NCI-H2107 treated with DMSO at 0.1 percent for 48 hours (cell line): ENCODE measurements at regions not wholly inside any gene's neighbourhood (a gene's known extent, or its start where the extent isn't known, plus 50 kb on each side); places are given as distances from the start of the nearest gene placed in this dataset.

Source experiments
- DNase-seq: peaks from one replicate; lab custom pipeline; 2025; ENCODE audit not compliant: unreplicated experiment; lab: John Stamatoyannopoulos, UW

DNA sequence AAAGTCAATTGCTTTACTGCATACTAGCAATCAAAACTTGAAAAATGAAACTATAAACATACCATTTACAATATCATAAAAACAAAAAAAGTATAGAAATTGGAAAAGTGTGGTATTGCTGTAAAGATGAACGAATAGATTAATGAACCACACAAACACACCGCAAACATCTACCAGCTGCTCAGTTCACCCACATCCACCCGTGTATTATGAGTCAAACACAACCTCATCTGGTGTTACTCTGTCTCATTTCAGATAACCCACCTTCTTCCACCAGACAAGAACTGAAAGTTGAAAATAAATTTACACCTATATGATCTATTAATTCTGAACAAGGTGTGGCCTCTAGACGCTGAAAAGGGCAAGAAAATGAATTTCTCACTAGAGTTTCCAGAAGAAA is 53.3 kb downstream of the BLID start:
- DNase-seq: no peak

- DNase-seq: no peak
Observed at GRCh38 chr11:122059565-122059964, 56.5 kb downstream of the BLID start.

DNA sequence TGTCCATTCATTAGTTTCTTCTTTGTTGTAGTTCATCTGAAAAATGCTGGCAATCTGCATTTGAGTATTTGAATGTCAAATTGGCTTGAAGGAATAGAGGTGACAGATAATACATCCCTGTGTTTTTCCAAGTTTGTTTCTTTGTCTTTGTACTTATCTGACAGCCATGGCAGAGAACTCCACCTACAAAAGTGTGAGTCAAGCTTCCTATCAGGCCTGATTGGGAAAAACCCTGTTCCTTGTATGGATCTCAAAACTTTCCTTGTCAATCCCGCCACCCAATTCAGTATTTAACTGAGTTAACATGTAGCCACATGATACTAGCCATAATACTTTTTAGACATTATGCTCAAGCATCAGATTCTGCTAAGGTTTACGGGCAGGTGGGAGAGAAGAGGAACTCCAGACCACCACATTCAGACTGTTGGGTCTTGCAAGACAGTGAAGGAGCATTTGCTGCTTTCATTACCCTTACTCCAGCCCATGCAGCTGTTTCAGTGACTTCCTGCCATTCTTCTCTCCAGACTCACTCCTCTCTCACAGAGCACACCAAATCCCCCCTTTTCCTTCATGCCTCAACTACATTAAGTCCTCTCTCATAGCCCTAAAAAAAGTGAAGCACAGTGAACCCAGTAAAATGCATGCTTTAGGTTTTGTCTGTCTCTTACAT is 65.9 kb downstream of the BLID start:
- no peak for DNase-seq

DNA sequence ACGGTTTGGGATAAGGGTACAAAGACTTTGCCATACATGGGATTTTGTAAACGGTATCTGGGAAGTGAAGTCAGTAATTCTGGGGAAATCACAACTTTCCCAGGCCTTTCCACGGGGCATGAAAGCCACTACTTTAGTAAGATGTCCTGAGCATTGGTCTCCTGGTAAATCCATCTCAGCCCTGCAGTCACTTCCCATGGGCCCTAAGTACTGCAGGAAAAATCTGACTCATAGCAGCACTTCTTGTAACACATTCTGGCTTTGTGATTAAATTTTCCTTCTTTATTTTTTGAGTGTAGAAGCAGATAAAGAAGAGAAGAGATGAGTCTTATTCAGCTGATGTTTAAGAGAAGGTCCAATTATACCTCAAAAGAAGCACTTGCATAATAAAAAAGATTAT is 67.6 kb downstream of the BLID start:
- DNase-seq: no peak

- no peak for DNase-seq
Observed at GRCh38 chr11:122046846-122047245, 69.2 kb downstream of the BLID start.

- no peak for DNase-seq
Observed at GRCh38 chr11:122046438-122046837, 69.6 kb downstream of the BLID start.

DNA sequence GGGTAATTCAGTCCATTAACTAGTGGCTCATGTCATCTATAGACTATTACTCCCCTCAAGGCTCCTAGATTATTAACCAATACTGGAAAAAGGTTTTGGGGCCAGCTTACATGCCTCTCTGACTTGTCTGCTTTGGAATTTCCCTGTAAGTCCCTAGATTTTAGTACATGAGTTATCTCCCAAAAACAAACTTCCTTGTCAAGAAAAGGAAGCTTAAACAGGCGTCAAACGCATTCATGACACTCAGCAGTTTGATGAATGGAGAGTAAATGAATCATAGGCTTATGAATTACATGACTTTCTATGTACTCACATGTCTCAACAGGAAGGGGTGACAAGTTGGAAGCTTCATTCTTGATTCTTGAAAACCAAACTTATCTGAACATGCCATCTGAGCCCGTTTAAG is 70.8 kb downstream of the BLID start:
- DNase-seq: no peak

DNA sequence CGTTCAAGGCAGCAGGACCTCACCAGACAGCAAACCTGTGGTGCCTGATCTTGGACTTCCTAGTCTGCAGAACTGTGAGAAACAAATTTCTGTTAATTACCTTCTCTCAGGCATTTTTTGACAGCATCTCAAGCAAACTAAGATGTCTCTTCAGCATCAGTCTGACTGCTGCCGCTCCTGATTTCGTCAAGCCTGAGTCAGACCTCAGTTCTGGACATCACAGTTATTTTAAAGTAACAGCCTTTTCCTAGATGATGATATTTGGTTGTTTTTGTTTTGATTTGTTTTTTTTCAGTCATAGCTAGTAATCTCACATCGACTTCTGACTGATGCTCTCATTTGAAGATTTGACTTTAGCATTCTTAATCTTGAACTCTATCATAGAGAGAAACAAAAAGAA is 71.9 kb downstream of the BLID start:
- no peak for DNase-seq

DNA sequence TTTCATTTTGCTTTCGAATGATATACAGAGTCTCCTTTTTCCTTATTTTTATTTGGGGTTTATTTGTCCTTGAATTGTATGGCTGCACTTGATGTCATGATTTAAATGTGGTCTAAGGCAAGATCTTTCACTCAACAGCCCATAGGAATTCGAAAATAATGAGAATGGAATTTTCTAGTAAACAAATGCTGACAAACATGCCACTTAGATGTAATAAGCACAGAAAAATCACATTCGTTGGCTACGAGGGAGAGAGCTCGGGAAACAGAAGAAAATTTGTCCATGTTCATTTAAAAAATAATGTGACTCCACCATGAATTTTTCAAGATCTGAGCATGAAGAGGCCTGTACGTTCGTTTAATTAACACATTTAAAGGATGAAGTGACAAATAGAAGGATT is 73.0 kb downstream of the BLID start:
- no peak for DNase-seq

GRCh38 chr11:122040464-122040863 is 75.6 kb downstream of the BLID start:
- no peak for DNase-seq

GRCh38 chr11:122038543-122038942 is 77.5 kb downstream of the BLID start:
- no peak for DNase-seq

DNA sequence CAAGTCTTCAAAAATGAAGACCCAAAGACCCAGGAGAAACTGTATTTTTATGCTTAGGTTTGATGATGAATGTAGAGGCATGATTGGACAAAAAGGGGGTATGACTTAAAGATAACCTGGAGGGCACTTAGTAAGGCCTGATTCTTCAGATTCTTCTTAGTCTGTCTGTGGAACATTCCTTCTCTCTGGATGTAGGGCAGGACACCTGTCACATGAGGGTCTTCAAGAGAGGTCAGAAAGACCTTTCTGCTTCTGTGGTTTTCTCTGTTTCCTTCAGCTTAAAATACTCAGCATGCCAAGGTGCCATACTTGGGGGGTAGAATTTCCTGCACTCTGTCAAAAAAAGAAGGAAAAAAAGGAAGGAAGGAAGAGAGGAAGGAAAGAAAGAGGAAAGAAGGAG is 78.1 kb downstream of the BLID start:
- DNase-seq: no peak

DNA sequence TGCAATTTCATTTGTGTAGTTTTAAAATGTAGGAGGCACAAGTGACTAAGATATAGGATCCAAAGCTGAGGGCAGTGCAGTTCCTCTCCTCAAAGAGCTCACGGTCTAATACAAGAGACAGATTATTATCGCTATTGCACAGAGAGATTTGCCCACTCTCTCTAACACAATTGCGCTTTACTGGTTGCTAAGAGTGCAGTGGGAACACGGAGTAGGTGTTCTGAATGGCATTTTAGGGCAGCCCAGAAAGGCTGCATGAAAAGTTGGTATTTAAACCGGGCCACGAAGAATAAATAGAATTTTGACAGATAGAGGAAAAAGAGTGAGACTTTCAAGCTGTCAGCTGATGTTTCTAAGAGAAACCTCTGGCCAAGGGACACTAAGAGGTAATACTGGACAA is 79.5 kb downstream of the BLID start:
- DNase-seq: no peak

- no peak for DNase-seq
Observed at GRCh38 chr11:122036018-122036417, 80.0 kb downstream of the BLID start.

- DNase-seq: no peak
Observed at GRCh38 chr11:122033631-122034030, 82.4 kb downstream of the BLID start.

DNA sequence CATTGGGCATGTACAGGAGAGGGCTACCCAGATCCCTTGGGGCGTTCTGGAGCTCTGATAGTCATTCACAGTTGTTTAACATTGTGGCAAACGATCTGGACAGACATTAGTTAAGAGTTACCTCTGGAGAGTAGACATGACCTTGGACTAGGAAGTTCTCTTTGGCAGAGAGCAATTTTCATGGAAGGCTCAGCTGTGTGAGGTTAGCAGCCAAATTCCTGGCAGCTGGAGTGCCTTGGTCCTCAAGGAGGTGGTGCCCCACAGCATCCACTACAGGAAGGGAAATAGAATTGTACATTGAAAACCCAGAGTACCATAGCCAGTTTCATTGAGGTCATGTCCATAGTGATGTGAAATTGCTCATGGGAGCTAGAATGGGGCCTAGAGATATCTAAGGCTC is 82.8 kb downstream of the BLID start:
- no peak for DNase-seq

DNA sequence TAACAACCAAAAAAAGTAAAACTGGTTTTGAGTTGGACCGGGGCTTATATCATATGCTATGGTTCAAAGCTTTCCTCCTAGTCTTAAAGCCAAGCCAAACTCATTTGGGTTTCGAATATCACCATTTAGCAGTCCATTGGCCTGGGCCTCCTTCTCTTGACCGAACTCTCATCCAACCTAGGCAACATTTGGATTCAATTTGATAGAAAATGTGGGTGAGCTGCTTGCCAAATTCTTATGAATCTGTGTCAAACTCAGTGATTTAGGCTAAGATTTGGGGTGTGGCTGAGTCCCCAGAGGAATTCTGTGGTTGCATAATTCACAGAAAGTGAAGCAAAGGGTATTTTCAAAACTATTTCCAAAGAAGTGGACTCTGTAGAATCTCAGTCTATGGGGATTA is 83.7 kb downstream of the BLID start:
- DNase-seq: no peak

DNA sequence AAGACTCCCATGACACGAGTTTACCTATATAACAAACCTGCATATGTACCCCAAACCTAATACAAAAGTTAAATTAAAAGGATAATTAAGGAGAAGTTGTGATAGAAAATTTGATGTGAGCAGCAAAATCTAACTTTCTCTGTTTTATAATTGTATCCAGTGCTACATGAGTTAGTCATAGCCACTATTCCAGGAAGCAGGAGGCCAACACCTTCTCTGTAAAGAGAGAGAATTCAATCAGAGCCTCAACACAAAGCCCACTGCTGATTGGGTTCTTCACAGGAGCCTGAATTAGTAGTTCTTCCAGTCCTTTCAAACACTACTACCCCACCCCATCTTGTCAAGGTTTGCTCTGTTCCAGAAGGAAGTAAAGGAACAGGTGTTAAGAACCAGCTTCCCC is 84.2 kb downstream of the BLID start:
- no peak for DNase-seq

DNA sequence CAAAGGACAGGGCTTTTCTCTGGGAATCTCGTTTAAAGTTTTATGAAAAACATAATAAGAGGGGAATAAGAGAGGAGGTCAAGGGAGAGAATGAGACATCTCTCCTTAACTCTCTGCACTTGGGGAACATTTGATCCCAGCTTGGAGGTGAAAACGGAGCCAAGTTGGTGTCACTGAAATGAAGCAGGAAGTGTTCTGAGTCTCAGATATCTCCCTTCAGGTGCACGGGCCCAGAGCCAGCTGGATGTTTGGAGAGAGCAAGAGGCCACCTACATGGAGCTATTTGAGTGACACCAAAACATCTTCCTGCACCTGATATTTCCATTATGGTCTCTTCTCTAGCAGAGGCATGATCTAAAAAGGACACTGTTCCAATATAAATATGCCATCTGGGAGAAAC is 85.7 kb downstream of the BLID start:
- no peak for DNase-seq

DNA sequence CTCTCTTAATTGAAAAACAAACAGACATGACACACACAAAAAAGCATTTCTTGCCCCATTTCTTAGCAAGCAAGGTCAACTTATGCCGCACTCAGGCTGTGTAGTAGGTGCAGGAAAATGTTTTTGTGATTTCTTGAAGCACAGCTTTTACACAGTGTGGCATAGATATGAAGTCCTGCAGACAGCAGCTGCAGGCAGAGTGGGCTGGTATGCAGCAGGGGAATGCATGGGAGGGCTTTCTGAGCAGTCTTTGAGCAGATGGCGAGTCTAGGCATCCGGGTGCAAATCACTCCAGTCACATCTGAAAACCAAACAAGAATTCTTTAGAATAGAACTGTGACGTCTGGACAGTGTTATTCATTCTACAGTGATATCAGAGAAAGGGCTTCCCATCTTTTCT is 87.5 kb downstream of the BLID start:
- no peak for DNase-seq

DNA sequence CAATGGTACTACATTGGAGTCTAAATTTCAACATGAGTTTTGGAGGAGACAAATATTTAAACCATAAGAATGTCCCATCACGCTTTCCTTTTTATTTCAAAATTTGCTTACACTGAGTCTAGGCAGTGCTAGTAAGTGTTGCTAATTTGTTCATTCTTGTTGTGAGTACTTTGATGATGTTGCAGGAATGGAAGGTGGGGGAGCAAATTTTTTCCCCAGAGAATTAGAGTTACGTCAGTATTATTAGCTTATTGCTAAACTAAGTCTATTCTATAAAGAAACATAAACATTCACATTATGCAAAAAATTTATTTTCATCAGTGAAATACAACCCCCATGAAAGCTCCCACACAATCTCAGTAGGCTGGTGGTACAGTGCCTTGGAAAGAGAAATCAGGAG is 88.0 kb downstream of the BLID start:
- DNase-seq: no peak

DNA sequence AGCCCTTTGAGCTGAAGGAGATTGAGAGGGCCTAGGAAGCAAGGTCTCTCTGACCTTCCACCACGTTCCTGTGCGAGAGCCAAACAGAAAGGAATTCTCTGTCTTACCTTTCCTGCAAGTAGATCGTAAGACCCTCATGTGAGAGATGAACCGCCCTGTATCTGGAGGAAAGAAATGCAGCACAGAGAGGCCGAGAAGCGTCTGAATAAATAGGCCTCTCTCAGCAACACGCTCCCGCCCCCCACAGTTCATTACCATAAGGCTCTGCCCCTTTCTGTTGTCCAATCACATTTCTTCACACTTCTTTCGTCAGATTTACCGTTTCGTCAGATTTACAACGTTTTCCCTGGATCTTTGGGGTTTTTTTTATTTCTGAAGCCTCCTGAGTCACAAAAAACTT is 90.3 kb downstream of the BLID start:
- no peak for DNase-seq

DNA sequence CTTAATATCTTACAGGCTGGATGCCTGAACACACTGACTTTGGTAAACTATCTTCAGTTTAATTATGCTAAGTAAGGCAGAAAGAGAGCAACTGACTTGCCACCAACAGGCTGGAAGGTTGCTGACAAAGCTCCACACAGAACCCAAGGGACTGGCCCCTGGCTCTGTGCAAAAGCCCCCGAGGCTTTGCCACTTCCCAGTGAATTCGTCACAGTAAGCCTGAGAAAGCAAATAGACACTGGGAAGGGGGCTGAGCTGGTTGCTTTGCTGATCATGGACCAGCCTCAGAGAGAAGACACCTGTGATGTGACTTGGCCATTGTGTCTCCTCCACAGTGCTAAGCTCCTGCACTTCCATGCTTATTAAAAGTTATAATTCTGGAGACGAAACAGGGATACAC is 91.7 kb downstream of the BLID start:
- DNase-seq: no peak
